ENCODE measurements at regions not wholly inside any gene's neighbourhood (a gene's known extent, or its start where the extent isn't known, plus 50 kb on each side); places are given as distances from the start of the nearest gene placed in this dataset.

GRCh38 chr13:73695325-73695724 lies 438.9 kb downstream of the KLF12 start:
- Mint-ChIP-seq H3K27me3 (no peaks in the 10 kb centered on the region), H3K4me3 (ENCODE audit: low read depth) (no peak overlapping the region), H3K4me1 (ENCODE audit: low read depth) (peaks cover 10% of the 10 kb centered on the region), H3K9me3 (ENCODE audit: low read depth) (no peaks in the 10 kb centered on the region), H3K36me3 (ENCODE audit: insufficient read depth) (peaks cover 22% of the 10 kb centered on the region), H3K27ac (no peak overlapping the region)
- TF ChIP-seq CTCF (IDR thresholded peaks at IDR 0.05; ENCODE audit: unreplicated experiment), result no peak
- DNase-seq (ENCODE audit: low spot score, unreplicated experiment), result no peak

GRCh38 chr13:73693215-73693614 lies 441.0 kb downstream of the KLF12 start:
- peaks cover 11% of the 10 kb centered on the region for H3K4me1 Mint-ChIP-seq (ENCODE audit: low read depth)
- DNase-seq (ENCODE audit: low spot score, unreplicated experiment), result no peak
- H3K4me3 Mint-ChIP-seq (ENCODE audit: low read depth), result no peak overlapping the region
- no peaks in the 10 kb centered on the region for H3K9me3 Mint-ChIP-seq (ENCODE audit: low read depth)
- no peak overlapping the region for H3K27ac Mint-ChIP-seq
- H3K36me3 Mint-ChIP-seq (ENCODE audit: insufficient read depth), result peaks cover 18% of the 10 kb centered on the region
- H3K27me3 Mint-ChIP-seq, result no peaks in the 10 kb centered on the region
- TF ChIP-seq CTCF (IDR thresholded peaks at IDR 0.05; ENCODE audit: unreplicated experiment), result no peak

GRCh38 chr13:73691891-73692290 lies 442.3 kb downstream of the KLF12 start:
- Mint-ChIP-seq H3K27me3 (no peaks in the 10 kb centered on the region), H3K36me3 (ENCODE audit: insufficient read depth) (peaks cover 17% of the 10 kb centered on the region), H3K9me3 (ENCODE audit: low read depth) (no peaks in the 10 kb centered on the region), H3K27ac (no peak overlapping the region), H3K4me1 (ENCODE audit: low read depth) (peaks cover 13% of the 10 kb centered on the region), H3K4me3 (ENCODE audit: low read depth) (no peak overlapping the region)
- TF ChIP-seq CTCF (IDR thresholded peaks at IDR 0.05; ENCODE audit: unreplicated experiment), result no peak
- DNase-seq (ENCODE audit: low spot score, unreplicated experiment), result no peak

GRCh38 chr13:73687929-73688328 lies 446.3 kb downstream of the KLF12 start:
- DNase-seq (ENCODE audit: low spot score, unreplicated experiment), result no peak
- Mint-ChIP-seq H3K27me3 (no peaks in the 10 kb centered on the region), H3K4me3 (ENCODE audit: low read depth) (no peak overlapping the region), H3K4me1 (ENCODE audit: low read depth) (peaks cover 18% of the 10 kb centered on the region), H3K9me3 (ENCODE audit: low read depth) (peaks cover 3% of the 10 kb centered on the region), H3K27ac (no peak overlapping the region), H3K36me3 (ENCODE audit: insufficient read depth) (peaks cover 2% of the 10 kb centered on the region)
- TF ChIP-seq CTCF (IDR thresholded peaks at IDR 0.05; ENCODE audit: unreplicated experiment), result no peak

- Mint-ChIP-seq H3K9me3 (ENCODE audit: low read depth) (peaks cover 3% of the 10 kb centered on the region), H3K4me1 (ENCODE audit: low read depth) (peaks cover 15% of the 10 kb centered on the region), H3K27ac (no peak overlapping the region), H3K36me3 (ENCODE audit: insufficient read depth) (peaks cover 2% of the 10 kb centered on the region), H3K27me3 (no peaks in the 10 kb centered on the region), H3K4me3 (ENCODE audit: low read depth) (no peak overlapping the region)
- no peak for TF ChIP-seq CTCF (IDR thresholded peaks at IDR 0.05; ENCODE audit: unreplicated experiment)
- no peak for DNase-seq (ENCODE audit: low spot score, unreplicated experiment)
Observed at GRCh38 chr13:73687087-73687486, 447.1 kb downstream of the KLF12 start.

Data from progenitor cell of endocrine pancreas (in vitro differentiated cells).